Upper lobe of right lung (tissue), 1 donor: ENCODE measurements at regions not wholly inside any gene's neighbourhood (a gene's known extent, or its start where the extent isn't known, plus 50 kb on each side); places are given as distances from the start of the nearest gene placed in this dataset.

Source experiments
- ATAC-seq: fragments of 200-7000 bp; cut with Tn5 transposase; one replicate; pipeline ENCODE4 v1.9.1; 2020; ENCODE audit warnings: mild to moderate bottlenecking, moderate library complexity
- DNase-seq: peaks from one replicate; pipeline ENCODE4 v3.0.0-alpha.2; 2020
- H3K27ac ChIP-seq: fragments of 200-600 bp; one replicate; pipeline ENCODE4 v1.8.0; 2022
- H3K27me3 ChIP-seq: fragments of 200-600 bp; one replicate; pipeline ENCODE4 v1.8.0; 2022; ENCODE audit warnings: mild to moderate bottlenecking
- H3K36me3 ChIP-seq: fragments of 200-600 bp; one replicate; pipeline ENCODE4 v1.8.0; 2022
- H3K4me1 ChIP-seq: fragments of 200-600 bp; one replicate; pipeline ENCODE4 v1.8.0; 2022
- H3K4me3 ChIP-seq: fragments of 200-600 bp; one replicate; pipeline ENCODE4 v1.8.0; 2022; ENCODE audit warnings: mild to moderate bottlenecking
- H3K9me3 ChIP-seq: fragments of 200-600 bp; one replicate; pipeline ENCODE4 v1.8.0; 2022
- intact Hi-C: fragments of 100-400 bp; cut with DNase I; formaldehyde crosslinking; loops from one replicate; pipeline ENCODE4 v1.11.0; 2022
- TF ChIP-seq, protein P1 (sequence below): fragments of 200-600 bp; IDR thresholded peaks from one replicate; pipeline ENCODE4 v1.8.0; 2022; ENCODE audit warnings: antibody characterized with exemption
- donor health status: DM: no; HTN: yes; CAD: no; lungs with severe emphysema.

DNA sequence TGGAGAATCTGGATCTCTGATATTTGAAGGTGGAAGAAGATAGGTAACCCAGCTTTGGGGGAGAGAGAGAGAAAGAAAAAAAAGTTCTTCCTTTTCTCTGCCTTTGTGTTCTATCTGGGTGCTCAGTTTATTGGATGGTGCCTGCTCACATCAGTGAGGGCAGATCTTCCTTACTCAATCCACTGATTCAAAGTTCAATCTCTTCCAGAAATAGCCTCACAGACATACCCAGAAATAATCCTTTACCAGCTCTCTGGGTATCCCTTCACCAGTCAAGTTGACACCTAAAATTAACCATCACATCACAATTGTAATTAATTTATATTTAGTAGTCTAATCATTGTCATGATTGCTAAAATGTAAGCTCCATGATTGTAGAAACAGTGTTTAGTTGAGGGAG lies 189.1 kb downstream of the EPM2A start:
- H3K4me3 ChIP-seq = no peak overlapping the region
- intact Hi-C loops = no loop called here
- DNase-seq (no peak), ATAC-seq (no peak)
- H3K9me3 ChIP-seq = no peaks in the 10 kb centered on the region
- H3K4me1 ChIP-seq = no peaks in the 10 kb centered on the region
- TF ChIP-seq, protein P1, sequence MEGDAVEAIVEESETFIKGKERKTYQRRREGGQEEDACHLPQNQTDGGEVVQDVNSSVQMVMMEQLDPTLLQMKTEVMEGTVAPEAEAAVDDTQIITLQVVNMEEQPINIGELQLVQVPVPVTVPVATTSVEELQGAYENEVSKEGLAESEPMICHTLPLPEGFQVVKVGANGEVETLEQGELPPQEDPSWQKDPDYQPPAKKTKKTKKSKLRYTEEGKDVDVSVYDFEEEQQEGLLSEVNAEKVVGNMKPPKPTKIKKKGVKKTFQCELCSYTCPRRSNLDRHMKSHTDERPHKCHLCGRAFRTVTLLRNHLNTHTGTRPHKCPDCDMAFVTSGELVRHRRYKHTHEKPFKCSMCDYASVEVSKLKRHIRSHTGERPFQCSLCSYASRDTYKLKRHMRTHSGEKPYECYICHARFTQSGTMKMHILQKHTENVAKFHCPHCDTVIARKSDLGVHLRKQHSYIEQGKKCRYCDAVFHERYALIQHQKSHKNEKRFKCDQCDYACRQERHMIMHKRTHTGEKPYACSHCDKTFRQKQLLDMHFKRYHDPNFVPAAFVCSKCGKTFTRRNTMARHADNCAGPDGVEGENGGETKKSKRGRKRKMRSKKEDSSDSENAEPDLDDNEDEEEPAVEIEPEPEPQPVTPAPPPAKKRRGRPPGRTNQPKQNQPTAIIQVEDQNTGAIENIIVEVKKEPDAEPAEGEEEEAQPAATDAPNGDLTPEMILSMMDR = no peak
- no peak overlapping the region for H3K27ac ChIP-seq
- H3K27me3 ChIP-seq = no peaks in the 10 kb centered on the region
- no peaks in the 10 kb centered on the region for H3K36me3 ChIP-seq

DNA sequence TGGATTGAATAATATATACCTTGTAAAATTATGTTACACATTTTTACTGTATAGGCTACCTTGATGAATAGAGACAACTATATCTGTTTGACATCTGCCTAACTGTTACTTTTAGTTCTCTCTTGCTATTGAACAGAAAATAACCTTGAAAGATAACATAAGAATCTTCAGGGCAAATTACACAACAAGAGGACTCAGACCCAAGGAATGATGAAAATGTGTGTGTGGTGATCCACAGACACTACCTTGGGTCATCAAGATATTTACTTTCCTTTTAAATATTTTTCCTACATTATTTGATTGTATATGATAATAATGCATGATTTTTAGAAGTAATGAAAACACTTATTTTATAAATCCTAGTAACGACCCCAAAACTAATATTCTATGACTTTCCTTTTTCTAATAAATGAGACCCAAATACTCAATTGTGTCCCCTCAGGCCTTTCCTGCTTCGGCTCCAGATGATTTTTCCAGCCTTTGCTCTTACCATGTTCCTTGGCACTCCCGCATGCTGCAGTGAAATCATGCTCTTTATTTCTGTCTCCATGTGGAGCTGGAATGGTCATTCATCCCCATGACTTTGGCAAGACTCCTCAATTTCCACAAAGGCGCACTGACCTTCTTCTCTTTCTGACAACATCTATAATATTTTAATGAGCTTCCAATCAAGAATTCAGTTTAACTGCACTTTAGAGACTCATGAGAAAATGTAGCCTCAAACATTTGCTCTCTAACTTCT lies 187.6 kb downstream of the EPM2A start:
- no peak overlapping the region for H3K27ac ChIP-seq
- no peak for DNase-seq
- intact Hi-C loops = no loop called here
- H3K4me3 ChIP-seq = no peak overlapping the region
- H3K27me3 ChIP-seq = no peaks in the 10 kb centered on the region
- H3K36me3 ChIP-seq = no peaks in the 10 kb centered on the region
- H3K4me1 ChIP-seq = no peaks in the 10 kb centered on the region
- ATAC-seq = no peak
- TF ChIP-seq, protein P1 = no peak
- no peaks in the 10 kb centered on the region for H3K9me3 ChIP-seq

GRCh38 chr6:145548933-145549648 lies 186.2 kb downstream of the EPM2A start:
- DNase-seq = no peak
- no peak for ATAC-seq
- intact Hi-C loops = no loop called here
- H3K4me1 ChIP-seq = no peaks in the 10 kb centered on the region
- H3K36me3 ChIP-seq = no peaks in the 10 kb centered on the region
- no peaks in the 10 kb centered on the region for H3K27me3 ChIP-seq
- H3K27ac ChIP-seq = no peak overlapping the region
- no peaks in the 10 kb centered on the region for H3K9me3 ChIP-seq
- TF ChIP-seq, protein P1 = no peak
- H3K4me3 ChIP-seq = no peak overlapping the region

DNA sequence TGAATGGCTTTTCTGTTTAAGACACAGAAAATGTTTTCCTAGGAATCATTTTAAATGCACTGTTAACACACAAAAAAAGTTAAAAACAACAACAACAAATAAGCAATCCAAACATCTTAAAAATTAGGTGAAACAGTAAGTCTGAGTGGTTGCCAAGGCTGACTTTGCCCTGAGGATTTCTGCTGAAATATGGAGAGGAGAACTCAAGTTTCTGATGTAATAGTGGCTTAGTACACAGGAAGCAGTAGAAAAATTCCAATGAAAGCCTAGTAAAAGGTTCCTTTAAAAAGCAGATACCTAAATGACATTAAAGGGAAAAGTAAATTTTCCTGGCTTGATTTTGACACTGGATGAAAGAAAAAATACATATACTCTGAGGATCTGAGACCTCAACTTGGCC lies 184.2 kb downstream of the EPM2A start:
- no peak overlapping the region for H3K4me3 ChIP-seq
- TF ChIP-seq, protein P1 = no peak
- H3K27me3 ChIP-seq = no peaks in the 10 kb centered on the region
- ATAC-seq (no peak), DNase-seq (no peak)
- H3K36me3 ChIP-seq = no peaks in the 10 kb centered on the region
- intact Hi-C loops = no loop called here
- no peaks in the 10 kb centered on the region for H3K9me3 ChIP-seq
- no peaks in the 10 kb centered on the region for H3K4me1 ChIP-seq
- no peak overlapping the region for H3K27ac ChIP-seq

DNA sequence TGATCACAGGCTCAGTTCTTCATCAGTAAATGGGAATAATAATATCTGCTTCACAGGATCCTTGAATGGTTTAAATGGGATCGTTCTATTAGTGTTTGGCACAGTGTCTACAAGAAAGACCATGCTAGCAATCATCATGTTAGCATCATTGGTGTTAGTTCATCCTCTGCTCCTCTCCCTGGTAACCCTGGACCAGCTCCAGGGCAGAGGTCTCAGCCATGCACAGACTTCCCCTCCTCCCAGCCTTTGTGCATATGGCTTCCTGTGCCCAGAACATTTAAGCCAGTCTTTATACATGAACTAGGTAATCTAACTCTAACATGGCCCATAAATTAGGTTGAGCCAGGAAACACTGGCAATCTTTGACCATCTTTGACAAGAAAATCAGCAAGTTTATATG lies 180.2 kb downstream of the EPM2A start:
- intact Hi-C loops = no loop called here
- no peaks in the 10 kb centered on the region for H3K27me3 ChIP-seq
- no peak for DNase-seq
- H3K4me3 ChIP-seq = no peak overlapping the region
- no peaks in the 10 kb centered on the region for H3K4me1 ChIP-seq
- no peaks in the 10 kb centered on the region for H3K36me3 ChIP-seq
- TF ChIP-seq, protein P1 = no peak
- H3K9me3 ChIP-seq = no peaks in the 10 kb centered on the region
- ATAC-seq = no peak
- H3K27ac ChIP-seq = no peak overlapping the region
